ACC112 (cell line): ENCODE measurements at regions not wholly inside any gene's neighbourhood (a gene's known extent, or its start where the extent isn't known, plus 50 kb on each side); places are given as distances from the start of the nearest gene placed in this dataset.
"Not testable (repeated sequence)": the region's sequence is repeated elsewhere in the genome, so short reads cannot be mapped to it uniquely, and the experiment has no call there.

Experiments used
- H2AFZ ChIP-seq: fragments of 200-600 bp; sonication (generic); one replicate; pipeline ENCODE4 v1.6.0; 2017; ENCODE audit warnings: antibody characterized with exemption, low read length; ENCODE audit not compliant: unreplicated experiment
- H3K27ac ChIP-seq: fragments of 200-600 bp; sonication (generic); 2 replicates; pipeline ENCODE4 v1.5.1; 2014; ENCODE audit warnings: low read depth, mild to moderate bottlenecking, antibody characterized with exemption, low read length, moderate library complexity
- H3K27me3 ChIP-seq: fragments of 200-600 bp; sonication (generic); 2 replicates; pipeline ENCODE4 v1.6.1; 2014; ENCODE audit warnings: mild to moderate bottlenecking, antibody characterized with exemption, low read length, moderate library complexity, mixed read lengths; ENCODE audit not compliant: insufficient read depth
- H3K36me3 ChIP-seq: fragments of 200-600 bp; sonication (generic); 2 replicates; pipeline ENCODE4 v1.6.1; 2016; ENCODE audit warnings: mild to moderate bottlenecking, antibody characterized with exemption, low read length, moderate library complexity, mixed read lengths; ENCODE audit not compliant: insufficient read depth
- H3K4me1 ChIP-seq: fragments of 200-600 bp; sonication (generic); one replicate; pipeline ENCODE4 v1.6.1; 2016; ENCODE audit warnings: low read length, mixed read lengths; ENCODE audit not compliant: insufficient read depth, unreplicated experiment, control insufficient read depth
- H3K4me3 ChIP-seq: fragments of 200-600 bp; sonication (generic); 2 replicates; pipeline ENCODE4 v1.5.1; 2014; ENCODE audit warnings: mild to moderate bottlenecking, low read depth, low read length
- H3K79me2 ChIP-seq: fragments of 200-600 bp; sonication (generic); one replicate; pipeline ENCODE4 v1.6.0; 2016; ENCODE audit warnings: low read length; ENCODE audit not compliant: control insufficient read depth, unreplicated experiment, insufficient read depth

- Histone ChIP-seq H3K36me3 (no peaks in the 10 kb centered on the region), H3K27ac (no peak overlapping the region), H2AFZ (no peak overlapping the region), H3K4me1 (no peaks in the 10 kb centered on the region), H3K27me3 (no peaks in the 10 kb centered on the region), H3K4me3 (no peak overlapping the region), H3K79me2 (no peaks in the 10 kb centered on the region)
Observed at GRCh38 chr9:29183971-29184370, 1610.7 kb upstream of the C9orf72 start.

DNA sequence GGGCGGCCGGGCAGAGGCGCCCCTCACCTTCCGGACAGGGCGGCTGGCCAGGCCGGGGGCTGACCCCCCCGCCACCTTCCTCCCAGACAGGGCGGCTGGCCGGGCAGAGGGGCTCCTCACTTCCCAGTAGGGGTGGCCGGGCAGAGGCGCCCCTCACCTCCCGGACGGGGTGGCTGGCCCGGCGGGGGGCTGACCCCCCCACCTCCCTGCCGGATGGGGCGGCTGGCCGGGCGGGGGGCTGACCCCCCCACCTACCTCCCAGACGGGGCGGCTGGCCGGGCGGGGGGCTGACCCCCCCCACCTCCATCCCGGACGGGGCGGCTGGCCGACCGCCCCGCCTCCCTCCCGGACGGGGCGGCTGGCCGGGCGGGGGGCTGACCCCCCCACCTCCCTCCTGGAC lies 1615.5 kb upstream of the C9orf72 start:
- H3K27me3 ChIP-seq, H2AFZ ChIP-seq, H3K36me3 ChIP-seq, H3K4me1 ChIP-seq, H3K79me2 ChIP-seq, H3K27ac ChIP-seq, H3K4me3 ChIP-seq: not testable (repeated sequence)

- not testable (repeated sequence) for H3K4me3 ChIP-seq, H3K79me2 ChIP-seq, H3K4me1 ChIP-seq, H3K36me3 ChIP-seq, H3K27me3 ChIP-seq, H2AFZ ChIP-seq, H3K27ac ChIP-seq
Observed at GRCh38 chr9:29189221-29189620, 1615.9 kb upstream of the C9orf72 start.

- Histone ChIP-seq H3K4me1 (no peaks in the 10 kb centered on the region), H3K4me3 (no peak overlapping the region), H3K27me3 (peaks cover 4% of the 10 kb centered on the region; the same call in 1 of the 2 replicates), H3K27ac (no peak overlapping the region), H3K79me2 (no peaks in the 10 kb centered on the region), H3K36me3 (no peaks in the 10 kb centered on the region), H2AFZ (no peak overlapping the region)
Observed at GRCh38 chr9:29198861-29199260, 1625.6 kb upstream of the C9orf72 start.

DNA sequence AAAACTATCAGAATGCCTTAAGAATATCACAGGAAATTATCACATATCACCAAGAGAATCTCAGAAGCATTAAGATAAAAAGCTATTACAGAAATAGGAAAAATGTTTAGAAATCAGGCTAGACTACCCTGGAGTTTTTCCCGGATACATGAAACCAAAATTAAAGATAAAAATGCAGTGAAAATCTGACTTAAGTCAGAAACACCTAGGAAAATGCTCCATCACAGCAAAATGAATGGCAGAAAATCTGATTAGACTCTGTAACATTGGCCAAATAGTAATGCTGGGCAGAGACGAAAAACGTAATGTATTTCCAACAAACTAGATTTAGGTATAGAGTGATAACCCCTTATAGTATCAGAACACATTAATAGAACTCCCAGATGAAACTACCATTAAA lies 1626.7 kb upstream of the C9orf72 start:
- H3K27me3 ChIP-seq: peaks cover 4% of the 10 kb centered on the region; the same call in 1 of the 2 replicates
- no peaks in the 10 kb centered on the region for H3K4me1 ChIP-seq
- no peak overlapping the region for H2AFZ ChIP-seq
- no peak overlapping the region for H3K27ac ChIP-seq
- H3K4me3 ChIP-seq: no peak overlapping the region
- H3K79me2 ChIP-seq: no peaks in the 10 kb centered on the region
- H3K36me3 ChIP-seq: no peaks in the 10 kb centered on the region

DNA sequence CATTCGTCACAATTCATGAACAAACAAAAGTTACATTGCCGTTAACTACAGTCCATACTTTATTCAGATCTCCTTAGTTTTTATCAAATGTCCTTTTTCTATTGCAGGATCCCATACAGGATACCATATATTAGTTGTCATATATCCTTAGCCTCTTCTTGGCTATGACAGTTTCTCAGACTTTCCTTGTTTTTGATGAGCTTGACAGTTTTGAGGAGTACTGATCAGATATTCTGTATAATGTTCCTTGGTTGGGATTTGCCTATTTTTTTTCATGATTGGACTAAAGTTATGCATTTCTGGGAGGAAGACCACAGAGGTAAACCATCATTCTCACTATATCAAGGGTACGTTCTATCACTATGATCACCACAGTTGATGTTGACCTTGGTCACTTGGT lies 1627.4 kb upstream of the C9orf72 start:
- Histone ChIP-seq H2AFZ (no peak overlapping the region), H3K27ac (no peak overlapping the region), H3K79me2 (no peaks in the 10 kb centered on the region), H3K27me3 (peaks cover 4% of the 10 kb centered on the region; the same call in 1 of the 2 replicates), H3K4me1 (no peaks in the 10 kb centered on the region), H3K4me3 (no peak overlapping the region), H3K36me3 (no peaks in the 10 kb centered on the region)

DNA sequence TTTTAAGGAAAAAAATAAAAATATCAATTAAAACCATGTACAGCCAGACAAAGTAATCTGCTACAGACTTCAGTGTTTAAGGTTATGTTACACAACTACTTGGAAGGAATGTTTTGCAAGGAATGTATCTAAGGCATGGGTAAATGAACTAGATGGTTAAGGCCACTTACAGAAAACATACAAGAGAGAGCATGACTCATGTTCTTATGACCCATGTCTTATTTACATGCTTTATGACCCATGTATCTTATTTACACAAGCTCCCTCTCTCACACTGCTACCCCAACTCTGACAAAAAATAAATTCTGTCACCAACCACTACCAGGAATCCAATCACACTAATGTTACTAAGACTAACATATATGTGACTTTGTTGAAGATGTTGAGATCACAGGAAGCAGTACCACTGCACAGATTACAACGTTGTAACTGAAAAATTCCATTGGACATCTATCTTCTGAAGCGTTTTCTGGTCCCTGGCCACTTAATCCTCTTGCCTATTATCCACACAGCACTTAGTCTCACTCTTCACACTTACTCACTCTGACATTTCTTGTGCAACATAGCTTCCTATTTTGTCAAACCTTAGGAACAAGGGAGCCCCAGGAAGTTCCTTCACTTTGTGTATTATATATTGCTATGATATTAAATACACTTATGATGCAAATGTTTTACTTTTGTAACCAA lies 1630.1 kb upstream of the C9orf72 start:
- H3K4me1 ChIP-seq: no peaks in the 10 kb centered on the region
- H3K79me2 ChIP-seq: no peaks in the 10 kb centered on the region
- no peak overlapping the region for H3K4me3 ChIP-seq
- H2AFZ ChIP-seq: no peak overlapping the region
- H3K36me3 ChIP-seq: no peaks in the 10 kb centered on the region
- H3K27me3 ChIP-seq: peaks cover 4% of the 10 kb centered on the region; the same call in 1 of the 2 replicates
- H3K27ac ChIP-seq: no peak overlapping the region

DNA sequence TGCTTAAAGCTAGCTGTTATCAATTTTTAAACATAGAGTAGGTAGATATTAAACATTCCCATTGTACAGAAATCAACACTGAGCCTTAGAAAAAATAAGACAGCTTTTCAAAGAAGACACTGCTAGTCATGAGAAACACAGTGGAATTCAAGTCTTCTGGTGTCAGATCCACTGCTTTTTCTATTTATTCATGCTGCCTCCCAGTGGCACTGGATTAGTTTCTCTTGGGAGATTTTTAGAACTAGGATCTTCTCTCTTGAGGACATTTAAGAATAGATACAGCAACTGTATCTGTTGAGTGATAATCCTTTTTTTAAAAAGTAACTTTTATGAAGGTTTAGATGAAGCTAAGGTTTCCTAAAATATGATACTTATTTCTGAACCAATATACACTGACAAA lies 1635.4 kb upstream of the C9orf72 start:
- Histone ChIP-seq H3K36me3 (no peaks in the 10 kb centered on the region), H2AFZ (no peak overlapping the region), H3K27me3 (peaks cover 37% of the 10 kb centered on the region), H3K4me1 (no peaks in the 10 kb centered on the region), H3K27ac (no peak overlapping the region), H3K4me3 (no peak overlapping the region), H3K79me2 (no peaks in the 10 kb centered on the region)

- H3K79me2 ChIP-seq: no peaks in the 10 kb centered on the region
- H3K27me3 ChIP-seq: peaks cover 48% of the 10 kb centered on the region
- no peak overlapping the region for H2AFZ ChIP-seq
- no peak overlapping the region for H3K27ac ChIP-seq
- H3K36me3 ChIP-seq: no peaks in the 10 kb centered on the region
- H3K4me3 ChIP-seq: no peak overlapping the region
- H3K4me1 ChIP-seq: no peaks in the 10 kb centered on the region
Observed at GRCh38 chr9:29209748-29210291, 1636.5 kb upstream of the C9orf72 start.

DNA sequence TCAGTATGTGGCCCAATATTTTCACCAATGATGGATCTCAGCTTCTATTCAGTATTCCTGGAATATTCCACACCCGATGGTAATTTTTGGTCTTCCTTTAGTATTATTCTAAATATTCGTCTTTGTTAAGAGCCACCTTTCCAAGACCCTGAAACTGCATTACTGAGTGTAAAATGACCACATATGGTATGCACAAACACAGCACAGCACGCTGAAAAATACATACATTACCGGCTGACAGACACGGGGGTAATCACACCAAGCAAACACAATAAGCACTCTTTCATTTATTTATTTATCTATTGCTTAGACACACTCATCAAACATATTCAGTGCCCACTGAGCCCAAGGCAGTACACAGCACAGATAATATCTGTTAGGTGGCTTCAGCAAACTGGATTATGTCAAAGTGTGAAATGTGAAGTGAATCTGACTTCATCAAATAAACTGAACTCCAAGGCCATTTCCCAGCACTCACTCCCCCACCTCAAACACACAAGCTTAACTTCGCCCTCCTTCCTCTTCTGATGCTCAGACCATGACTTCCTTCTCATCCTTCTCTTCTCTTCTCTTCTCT lies 1637.8 kb upstream of the C9orf72 start:
- H2AFZ ChIP-seq: no peak overlapping the region
- H3K27ac ChIP-seq: no peak overlapping the region
- H3K79me2 ChIP-seq: no peaks in the 10 kb centered on the region
- no peaks in the 10 kb centered on the region for H3K4me1 ChIP-seq
- peaks cover 61% of the 10 kb centered on the region for H3K27me3 ChIP-seq
- no peak overlapping the region for H3K4me3 ChIP-seq
- no peaks in the 10 kb centered on the region for H3K36me3 ChIP-seq
